Islet of Langerhans (tissue), 1 donor: ENCODE measurements at regions not wholly inside any gene's neighbourhood (a gene's known extent, or its start where the extent isn't known, plus 50 kb on each side); places are given as distances from the start of the nearest gene placed in this dataset.
A peak's percentile ranks its signal among the peaks of the same experiment; 100 is the strongest.
"Not testable (repeated sequence)": the region's sequence is repeated elsewhere in the genome, so short reads cannot be mapped to it uniquely, and the experiment has no call there.

Experiments used
- FAIRE-seq: peaks from one replicate; lab custom pipeline; 2011; peaks lifted over from hg19 to GRCh38; lab: Jason Lieb, UNC

DNA sequence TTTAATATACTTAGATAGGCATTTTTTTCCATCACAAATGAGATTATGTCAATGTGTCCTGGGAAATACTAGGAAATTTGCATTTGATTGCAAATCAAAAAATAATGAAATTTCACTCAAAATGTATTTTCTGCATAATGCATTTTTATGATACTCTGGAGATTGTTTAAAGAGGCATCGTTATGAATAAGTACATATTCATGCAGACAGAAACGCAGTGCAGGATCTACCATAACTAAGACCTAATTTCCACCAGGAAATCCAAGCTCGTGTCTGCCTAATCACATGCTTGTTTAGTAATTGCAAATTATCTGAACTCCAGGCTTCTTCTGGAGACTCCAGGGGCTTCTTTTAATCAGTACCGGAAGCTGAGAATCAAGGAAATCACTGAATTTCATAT is 163.5 kb upstream of the MXRA5 start:
- FAIRE-seq: no peak

DNA sequence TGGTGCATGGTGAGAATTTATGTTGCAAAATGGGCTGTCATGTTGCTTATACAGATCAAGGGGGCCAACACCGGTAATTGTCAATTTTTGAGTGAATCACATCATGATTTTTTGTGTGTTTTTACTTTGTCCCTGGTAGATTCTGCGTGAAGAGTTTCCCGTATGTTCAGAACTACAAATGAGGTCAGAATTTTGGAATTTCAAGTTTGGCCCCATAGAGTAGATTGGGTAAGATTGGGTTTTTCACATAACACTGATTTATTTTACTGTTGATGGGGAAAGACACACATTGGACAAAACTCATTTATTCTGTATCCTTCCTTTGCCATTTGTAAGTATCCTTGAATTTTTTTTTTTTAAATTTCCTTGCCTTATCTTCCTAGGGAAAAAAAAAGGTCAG is 158.5 kb upstream of the MXRA5 start:
- no peak for FAIRE-seq

DNA sequence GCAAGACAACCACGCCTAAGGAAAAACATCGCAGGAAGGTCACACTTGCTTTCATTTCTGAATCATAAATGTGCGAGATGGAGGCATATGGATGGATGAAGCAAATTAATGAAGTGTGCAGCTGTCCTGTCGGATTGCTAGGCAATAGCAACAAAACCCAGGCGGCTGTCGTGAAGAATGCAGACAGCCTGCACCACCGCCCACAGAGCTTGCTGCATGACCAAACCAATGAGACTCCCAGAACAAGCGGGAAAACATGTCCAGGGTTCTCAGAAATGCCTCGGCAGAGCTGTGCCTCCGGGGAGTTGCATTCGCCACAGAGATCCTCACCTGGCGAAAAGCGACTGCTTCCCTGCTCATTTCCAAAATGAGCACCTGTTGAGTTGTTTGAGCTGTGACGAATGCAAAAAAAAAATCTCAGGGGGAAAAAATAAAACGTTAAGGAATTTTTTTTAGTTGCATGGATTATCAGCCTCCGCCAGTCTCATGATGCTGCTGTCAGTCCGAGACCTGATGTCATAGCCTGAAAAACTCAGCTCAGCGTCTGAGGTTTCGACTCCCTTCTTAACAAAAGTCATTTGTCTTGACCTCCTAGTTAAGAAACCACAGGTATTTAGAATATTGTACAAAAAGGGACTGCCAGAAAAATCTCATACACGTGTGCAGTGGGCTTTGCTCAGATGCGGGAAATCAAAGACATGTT is 155.5 kb upstream of the MXRA5 start:
- FAIRE-seq: no peak

DNA sequence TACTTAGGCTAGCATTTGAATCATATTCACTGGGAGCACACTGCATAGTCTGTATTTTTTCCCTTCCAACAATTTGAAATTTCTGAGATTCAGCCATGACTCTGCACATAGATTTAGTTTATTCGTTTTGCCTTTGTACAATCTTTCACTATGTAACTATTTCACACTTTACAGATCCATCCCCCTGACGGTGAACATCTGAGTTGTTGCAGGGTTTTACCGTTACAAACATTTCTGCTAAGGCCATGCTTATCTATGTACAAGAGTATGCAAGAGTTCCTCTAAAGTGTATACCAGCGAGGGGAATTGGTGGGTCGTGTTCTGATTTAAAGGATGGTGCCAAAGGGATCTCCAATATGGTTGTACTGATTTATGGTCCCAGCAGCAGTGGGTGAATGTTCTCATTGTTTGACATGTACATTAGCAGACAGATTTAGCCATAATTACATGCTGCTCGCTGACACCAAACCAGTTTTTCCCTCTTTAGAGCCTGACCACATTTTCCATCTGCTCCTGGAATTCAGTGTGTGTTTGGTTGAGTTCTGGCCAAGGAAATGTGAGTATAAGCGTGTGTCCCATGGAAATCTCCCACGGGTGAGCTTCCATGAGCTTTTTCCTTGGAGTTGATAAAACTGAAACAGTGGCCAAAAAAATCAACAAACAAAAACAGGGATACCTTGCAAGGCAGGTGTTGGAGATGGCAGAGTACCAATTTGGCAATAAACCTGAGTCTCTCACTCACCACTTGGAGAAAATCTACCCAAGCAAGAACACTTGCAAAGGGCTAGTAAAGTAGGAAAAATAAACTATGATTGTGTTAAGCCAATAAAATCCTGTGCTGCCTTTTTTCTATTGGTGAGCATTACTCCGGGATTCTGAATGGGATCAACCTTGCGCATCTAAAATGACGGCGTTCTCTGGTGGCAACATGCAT is 149.7 kb upstream of the MXRA5 start:
- FAIRE-seq: not testable (repeated sequence)

DNA sequence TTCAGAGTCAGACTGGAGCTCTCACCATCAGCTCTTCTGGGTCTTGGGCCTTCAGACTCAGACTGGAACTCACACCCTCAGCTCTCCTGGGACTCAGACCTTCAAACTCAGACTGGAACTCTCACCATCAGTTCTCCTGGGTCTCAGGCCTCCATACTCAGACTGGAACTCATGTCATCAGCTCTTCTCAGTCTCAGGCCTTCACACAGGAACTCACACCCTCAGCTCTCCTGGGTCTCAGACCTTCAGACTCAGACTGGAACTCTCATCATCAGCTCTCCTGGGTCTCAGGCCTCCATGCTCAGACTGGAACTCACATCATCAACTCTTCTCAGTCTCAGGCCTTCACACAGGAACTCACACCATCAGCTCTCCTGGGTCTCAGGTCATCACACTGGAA is 147.2 kb upstream of the MXRA5 start:
- FAIRE-seq: no peak

DNA sequence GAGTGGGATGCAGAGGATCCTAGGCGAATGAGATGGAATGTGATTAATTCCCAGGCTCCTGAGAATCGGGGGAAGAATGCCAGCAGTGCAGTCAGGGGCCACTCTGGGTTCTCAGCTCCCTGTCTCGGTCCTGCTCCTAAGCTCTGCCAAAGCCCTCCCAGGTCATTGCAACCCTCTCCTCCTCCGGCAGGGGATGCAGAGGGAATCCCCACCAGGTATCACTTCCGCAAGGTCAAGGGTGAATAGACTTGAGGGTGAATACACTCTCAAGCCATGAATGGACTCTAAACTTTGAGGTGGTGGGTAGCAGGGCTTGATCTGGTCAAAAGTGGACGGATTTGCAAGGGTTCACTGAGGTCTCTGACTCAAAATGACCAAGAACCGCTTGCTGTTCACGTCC is 139.3 kb upstream of the MXRA5 start:
- no peak for FAIRE-seq

DNA sequence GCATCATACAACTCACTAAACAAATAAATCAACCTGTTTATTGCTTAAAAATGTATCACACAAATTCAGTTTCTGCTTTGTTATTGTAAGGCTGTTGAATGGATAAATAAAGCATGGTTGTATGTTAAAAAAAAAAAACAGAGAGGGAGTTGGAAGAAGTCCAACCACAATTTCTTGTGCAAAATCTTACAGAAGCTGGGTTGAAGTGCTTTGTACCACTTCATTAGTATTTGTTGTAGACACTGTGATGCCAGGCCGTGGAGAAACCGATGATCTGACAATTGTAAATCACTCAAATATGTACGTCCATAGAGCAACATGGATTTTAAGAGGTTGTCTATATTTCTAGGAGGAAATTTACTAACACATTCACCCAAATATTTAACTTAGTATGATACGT is 132.6 kb upstream of the MXRA5 start:
- FAIRE-seq: no peak

DNA sequence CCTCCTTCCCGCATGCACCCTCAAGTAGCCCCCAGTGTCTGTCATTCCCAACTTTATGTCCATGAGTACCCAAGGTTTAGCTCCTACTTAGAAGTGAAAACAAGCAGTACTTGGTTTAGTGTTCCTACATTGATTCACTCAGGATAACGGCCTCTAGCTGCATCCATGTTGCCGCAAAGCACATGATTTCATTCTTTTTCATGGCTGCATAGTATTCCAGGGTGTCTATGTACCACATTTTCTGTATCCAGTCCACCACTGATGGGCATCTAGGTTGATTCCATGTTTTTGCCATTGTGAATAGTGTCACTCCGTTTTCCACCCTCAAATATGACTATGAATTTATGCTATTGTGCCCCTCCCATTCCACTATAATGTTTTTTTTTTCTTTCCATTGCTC is 130.5 kb upstream of the MXRA5 start:
- FAIRE-seq: no peak

DNA sequence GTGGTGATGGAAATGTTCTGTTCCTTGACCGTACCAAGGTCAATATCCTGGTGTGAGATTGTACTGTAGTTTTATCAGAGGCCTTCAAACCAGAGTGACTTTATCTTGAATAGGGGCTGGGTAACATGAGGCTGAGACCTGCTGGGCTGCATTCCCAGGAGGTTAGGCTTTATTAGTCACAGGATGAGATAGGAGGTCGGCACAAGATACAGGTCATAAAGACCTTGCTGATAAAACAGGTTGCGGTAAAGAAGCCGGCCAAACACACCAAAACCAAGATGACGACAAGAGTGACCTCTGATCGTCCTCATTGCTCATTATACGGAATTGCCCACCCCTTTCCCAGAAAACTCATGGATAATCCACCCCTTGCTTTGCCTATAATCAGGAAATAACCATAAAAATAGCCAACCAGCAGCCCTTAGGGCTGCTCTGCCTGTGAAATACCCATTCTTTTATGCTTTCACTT is 123.8 kb upstream of the MXRA5 start:
- not testable (repeated sequence) for FAIRE-seq

DNA sequence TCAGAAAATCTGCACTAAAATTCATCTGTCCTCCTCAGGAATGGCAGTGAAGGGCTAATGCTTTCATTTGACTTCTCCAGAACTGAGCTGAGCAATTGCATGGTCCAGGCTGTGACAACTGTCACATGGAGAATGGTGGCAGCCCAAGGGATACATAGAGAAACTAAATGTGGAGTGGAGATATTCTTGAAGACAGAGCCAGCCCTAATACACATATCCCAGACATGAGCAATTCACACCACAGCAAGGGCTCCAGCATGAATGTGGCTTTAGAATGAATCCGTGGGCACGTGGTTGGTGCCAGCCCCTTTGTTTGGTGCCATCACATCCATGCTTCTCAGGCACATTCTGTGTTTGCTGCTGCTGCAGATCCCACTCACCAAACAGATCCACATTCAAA is 121.6 kb upstream of the MXRA5 start:
- FAIRE-seq: no peak

DNA sequence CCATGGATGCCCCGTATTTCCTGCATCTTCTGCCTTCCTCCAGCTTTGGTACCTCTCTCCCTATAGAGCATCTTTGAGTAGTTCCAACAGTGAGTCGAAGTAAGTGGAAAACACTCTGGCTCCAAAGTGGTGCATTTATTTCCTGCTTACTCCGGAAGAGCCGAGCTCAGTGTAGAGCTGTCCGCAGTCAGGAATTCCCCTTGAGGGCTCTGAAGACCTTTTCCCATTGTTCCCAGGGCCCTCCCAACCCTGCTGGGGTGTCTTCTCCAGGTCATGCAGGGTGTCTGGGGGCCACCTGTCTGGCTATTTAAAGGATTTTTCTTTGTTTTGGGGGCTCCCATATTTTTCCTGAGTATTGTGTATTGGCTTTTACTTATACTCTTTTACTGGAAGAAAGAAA is 118.6 kb upstream of the MXRA5 start:
- FAIRE-seq: no peak

DNA sequence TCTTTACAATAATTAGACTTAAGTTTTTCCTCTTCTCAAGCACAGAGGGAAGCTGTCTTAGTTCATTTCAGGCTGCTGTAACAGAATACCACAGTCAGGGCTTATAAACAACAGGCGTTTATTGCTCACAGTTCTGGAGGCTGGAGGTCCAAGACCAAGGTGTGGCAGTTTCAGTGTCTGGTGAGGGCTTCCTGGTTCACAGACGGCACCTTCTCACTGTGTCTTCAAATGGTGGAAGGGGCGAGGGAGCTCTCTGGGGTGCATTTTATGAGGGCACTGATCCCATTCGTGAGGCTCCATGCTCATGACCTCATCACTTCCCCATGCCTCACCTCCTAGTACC is 115.7 kb upstream of the MXRA5 start:
- FAIRE-seq: peak; percentile 51

DNA sequence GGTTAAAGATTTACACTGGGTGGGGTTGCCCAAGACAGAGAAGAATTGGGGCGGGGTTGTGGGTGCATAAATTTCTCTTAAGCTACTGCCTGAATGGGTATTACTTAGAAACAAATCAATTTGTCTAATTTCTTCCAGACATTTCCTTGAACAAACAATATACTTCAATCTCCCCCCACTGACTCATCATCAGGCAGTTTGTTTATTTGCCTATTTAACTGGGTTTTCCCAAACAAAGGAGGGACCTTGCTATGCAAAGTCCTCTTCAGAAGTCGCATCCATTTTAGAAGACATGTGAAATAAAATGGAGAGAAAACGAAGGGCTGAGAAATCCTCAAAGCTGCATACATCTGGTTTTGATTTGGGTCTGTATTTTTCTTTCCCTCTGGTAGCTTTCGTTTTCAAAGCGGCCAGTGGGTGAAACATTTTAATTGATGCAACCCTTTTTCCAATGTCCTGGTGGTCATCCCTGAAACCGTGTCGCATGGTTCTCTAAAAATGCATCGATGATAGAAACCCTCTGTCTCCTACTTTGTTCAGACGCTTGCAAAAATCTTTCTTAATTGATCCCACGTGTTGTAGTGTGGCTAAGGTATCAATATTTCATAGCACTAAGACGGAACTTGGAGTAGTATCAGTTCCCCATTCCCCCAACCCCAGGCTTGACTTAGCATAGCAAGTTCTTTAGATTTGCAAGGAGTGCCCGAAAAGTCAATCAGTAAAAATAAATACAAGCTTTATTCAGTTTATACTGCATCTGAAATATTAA is 115.1 kb upstream of the MXRA5 start:
- FAIRE-seq: peak; percentile 68

DNA sequence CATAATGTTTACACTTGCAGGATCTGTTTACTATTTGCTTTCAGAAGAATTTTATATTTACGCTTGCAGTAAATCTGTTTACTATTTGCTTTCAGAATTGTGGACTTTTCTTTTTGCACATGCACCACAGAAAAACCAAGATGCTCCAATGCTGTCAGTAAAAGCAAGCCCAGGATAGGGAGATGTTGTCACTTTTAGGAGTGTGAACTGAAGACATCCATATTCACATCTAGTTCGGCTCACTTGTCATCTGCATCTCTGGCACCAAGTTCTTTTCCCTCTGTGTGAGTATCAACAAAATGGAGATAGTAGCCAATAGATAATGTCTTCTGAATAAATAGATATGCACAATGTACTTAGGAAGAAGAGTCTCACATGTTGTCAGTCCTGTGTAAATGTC is 109.3 kb upstream of the MXRA5 start:
- FAIRE-seq: no peak

DNA sequence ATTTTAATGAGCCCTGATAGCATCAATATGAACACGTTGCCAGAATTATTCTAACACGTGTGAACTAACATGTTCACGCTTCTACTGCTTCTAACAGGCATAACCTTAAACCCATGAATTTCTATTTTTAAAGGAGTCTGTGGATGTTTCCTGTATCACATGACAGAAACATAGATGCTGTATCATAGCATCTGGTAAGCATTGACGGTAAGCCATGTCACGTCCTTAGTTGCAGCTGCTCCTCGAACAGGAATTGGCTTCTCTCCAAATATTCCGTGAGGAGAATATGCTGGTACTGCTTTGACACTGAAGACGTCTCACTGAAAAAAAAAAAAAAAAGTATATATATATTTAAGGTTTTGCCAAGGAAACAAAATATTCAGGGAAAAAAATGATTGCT is 105.1 kb upstream of the MXRA5 start:
- no peak for FAIRE-seq

DNA sequence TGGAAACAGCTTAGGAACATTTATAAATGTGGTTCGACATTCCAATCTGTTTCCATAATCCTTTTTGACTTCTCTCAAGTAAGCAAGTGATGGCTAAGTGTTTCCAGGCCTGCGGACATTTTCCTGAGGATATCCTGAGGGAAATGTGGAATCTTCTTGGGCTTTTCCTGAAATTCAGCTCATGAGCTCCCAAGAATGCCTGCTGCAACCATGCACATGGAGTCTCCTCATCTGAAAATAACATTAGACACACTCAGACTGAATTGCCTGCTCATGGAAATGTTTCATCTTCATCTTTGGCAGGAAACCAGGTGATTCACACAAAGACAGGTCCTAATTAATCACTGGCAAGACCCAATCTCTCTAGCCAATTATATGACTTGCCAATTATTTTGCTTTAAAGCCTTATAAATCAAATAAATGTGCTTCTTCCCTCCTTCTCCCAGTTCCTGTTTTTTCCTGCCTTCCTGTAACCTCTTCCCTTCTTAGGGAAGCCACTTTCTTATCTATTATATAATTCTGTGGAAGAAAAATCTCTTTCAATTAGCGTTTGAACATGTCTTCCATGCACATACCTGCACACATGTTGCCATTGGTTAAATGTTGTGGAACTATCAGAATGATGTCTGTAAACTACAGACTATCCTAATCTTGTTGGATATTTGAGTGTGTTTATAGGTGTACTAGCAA is 104.6 kb upstream of the MXRA5 start:
- FAIRE-seq: peak; percentile 47

DNA sequence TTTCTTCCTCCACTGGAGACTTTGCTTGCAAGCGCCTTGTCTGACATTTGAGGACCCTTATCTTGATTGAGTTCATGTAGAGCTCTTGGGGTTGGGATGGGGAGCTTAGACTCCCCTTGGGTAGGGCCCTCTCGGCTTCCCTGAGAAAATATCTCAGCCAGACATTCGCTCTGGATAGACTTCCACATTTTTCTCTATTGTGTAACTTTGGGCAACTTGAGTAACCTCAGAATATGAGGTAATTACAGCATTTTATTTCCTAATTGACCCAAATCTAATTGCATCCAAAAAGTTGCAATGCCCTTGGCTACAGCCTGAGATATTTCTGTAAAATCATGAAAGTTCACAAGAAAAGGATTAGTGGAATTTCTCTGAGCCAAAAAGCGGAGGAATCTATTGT is 102.8 kb upstream of the MXRA5 start:
- no peak for FAIRE-seq

DNA sequence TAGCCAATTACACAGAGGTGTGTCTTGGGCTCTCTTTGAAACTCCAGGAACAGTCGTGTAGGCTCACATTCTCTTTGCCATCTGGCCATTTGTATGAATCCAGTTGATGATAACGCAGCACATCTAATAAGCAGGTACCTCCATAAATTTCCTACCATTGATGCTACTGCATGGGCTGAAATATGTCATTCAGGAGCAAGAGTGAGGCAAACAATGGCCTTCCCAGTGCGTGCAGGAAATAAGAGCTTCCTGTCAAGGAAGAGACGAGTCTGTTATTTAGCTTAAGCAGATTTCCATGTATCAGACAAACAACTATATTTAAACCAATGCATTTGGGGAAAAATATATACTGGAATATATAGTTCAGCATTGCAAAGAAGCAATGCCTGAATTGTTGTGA is 102.1 kb upstream of the MXRA5 start:
- FAIRE-seq: no peak

DNA sequence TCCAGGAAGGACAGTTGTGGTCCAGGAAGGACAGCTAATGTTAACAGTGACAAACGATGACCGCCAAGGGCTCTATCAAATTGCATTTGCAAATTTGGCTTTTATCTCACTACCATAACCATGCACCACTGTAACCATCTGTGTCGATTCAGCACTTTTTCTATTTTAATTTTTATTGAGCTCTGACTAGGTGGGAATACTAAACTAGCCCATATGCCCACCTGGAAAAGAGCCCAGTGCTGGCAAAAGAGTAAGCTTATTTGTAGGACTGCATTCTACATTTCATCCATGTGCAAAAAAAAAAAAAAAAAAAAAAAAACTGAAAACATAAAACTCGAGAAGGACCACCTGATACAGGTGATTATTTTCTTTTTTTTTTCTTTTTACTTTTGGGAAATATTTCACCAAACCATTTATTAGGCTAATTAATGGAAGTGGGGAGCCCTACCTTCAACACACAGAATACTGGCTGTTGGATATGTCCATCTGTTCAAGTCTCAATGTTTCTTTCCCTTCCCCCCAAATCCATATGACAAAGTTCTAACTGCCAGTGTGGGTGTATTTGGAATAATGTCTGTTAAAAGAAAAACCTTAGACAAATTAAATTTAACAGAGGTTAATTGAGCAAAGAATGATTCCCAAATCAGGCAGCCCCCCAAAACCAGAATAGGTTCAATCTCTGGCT is 99.5 kb upstream of the MXRA5 start:
- FAIRE-seq: no peak

DNA sequence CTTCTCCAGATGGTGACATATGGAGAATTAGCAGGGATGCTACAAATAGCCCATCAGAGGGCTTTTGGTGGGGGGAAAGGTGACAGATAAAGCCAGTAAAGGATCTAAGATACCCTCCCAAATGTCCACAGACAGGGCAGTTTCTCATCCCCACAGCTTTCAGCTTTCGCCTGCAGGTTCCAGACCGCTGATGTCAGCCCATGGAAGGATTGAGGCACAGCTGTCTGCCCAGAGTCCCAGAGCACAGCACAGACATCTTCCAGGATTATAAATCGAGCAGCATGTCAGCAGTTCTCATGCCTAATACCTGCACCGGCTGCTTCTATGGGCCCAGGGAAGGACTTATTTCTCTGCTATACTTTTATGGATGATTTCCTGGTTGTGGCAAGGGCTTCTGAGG is 96.7 kb upstream of the MXRA5 start:
- FAIRE-seq: no peak

DNA sequence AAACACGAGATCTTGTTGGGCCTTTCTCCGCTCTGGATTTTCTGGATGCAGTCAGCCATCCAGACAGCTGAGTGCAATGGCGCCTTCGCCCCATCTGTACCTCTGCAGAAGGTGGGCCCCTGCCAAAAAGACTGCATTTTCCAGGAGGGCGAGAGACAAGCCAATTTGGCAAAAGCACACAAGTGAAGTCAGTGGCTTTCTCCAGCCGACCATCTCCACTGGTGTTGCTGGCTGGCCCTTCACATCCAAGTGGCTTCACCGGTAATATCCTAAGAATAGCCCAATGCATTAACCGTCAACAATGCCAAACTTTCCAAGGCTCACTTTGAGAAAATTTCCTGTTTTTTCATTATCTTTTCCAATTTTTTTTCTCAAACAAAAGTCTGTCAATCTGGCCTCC is 96.2 kb upstream of the MXRA5 start:
- FAIRE-seq: no peak

DNA sequence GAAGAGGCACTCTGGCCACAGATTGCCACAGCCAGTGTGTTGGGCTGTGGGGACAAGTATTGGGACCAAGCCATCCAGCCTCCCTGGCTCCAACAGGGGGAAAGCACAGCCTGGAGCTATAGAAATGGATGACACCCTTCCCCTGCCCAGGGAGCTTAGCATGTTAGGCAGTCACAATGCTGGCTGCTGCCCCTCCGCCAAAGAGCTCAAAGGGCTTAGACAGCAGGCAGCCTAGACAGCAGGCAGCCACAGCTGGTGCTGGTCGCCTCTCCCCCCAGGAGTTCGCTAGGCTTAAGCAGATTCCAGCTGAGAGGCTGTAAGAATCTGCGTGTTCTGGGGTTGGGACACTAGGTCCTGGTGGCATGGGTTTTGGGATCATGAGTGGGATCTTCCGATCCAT is 94.5 kb upstream of the MXRA5 start:
- FAIRE-seq: no peak
